ENCODE measurements at regions not wholly inside any gene's neighbourhood (a gene's known extent, or its start where the extent isn't known, plus 50 kb on each side); places are given as distances from the start of the nearest gene placed in this dataset.
A peak's percentile ranks its signal among the peaks of the same experiment; 100 is the strongest.

GRCh38 chr2:105570757-105571156, 171.9 kb upstream of the FHL2 start:
- CTCF ChIA-PET: no interaction called here
- no peak overlapping the region for H3K27ac Mint-ChIP-seq
- intact Hi-C loops (cut with micrococcal nuclease): no loop called here
- H3K4me3 Mint-ChIP-seq: no peak overlapping the region
- H3K9me3 Mint-ChIP-seq: no peaks in the 10 kb centered on the region
- DNase-seq: no peak
- H3K27me3 Mint-ChIP-seq (ENCODE audit: low read depth): no peaks in the 10 kb centered on the region
- H3K36me3 Mint-ChIP-seq (ENCODE audit: low read depth): no peaks in the 10 kb centered on the region
- peaks cover 5% of the 10 kb centered on the region for H3K4me1 Mint-ChIP-seq (ENCODE audit: low read depth)

- CTCF ChIA-PET: no interaction called here
- Mint-ChIP-seq H3K4me1 (ENCODE audit: low read depth) (peaks cover 2% of the 10 kb centered on the region), H3K4me3 (no peak overlapping the region), H3K9me3 (no peaks in the 10 kb centered on the region), H3K27me3 (ENCODE audit: low read depth) (no peaks in the 10 kb centered on the region), H3K27ac (no peak overlapping the region), H3K36me3 (ENCODE audit: low read depth) (no peaks in the 10 kb centered on the region)
- DNase-seq: no peak
- intact Hi-C loops (cut with micrococcal nuclease): no loop called here
Observed at GRCh38 chr2:105570326-105570725, 171.5 kb upstream of the FHL2 start.

- intact Hi-C loops (cut with micrococcal nuclease): no loop called here
- no peak overlapping the region for H3K27ac Mint-ChIP-seq
- CTCF ChIA-PET: no interaction called here
Observed at GRCh38 chr2:105569606-105570005, 170.8 kb upstream of the FHL2 start.

GRCh38 chr2:105567996-105568494, 169.2 kb upstream of the FHL2 start:
- H3K27ac Mint-ChIP-seq: no peak overlapping the region
- CTCF ChIA-PET: no interaction called here
- H3K4me3 Mint-ChIP-seq: peak overlapping the region; percentile 35
- peaks cover 2% of the 10 kb centered on the region for H3K4me1 Mint-ChIP-seq (ENCODE audit: low read depth)
- peak; percentile 29 for DNase-seq
- intact Hi-C loops (cut with micrococcal nuclease): no loop called here
- H3K27me3 Mint-ChIP-seq (ENCODE audit: low read depth): no peaks in the 10 kb centered on the region
- no peaks in the 10 kb centered on the region for H3K9me3 Mint-ChIP-seq
- H3K36me3 Mint-ChIP-seq (ENCODE audit: low read depth): no peaks in the 10 kb centered on the region

More at GRCh38 chr2:105569606-105570005, 170.8 kb upstream of the FHL2 start:
- no peak for DNase-seq
- Mint-ChIP-seq H3K36me3 (ENCODE audit: low read depth) (no peaks in the 10 kb centered on the region), H3K4me3 (no peak overlapping the region), H3K27me3 (ENCODE audit: low read depth) (no peaks in the 10 kb centered on the region), H3K4me1 (ENCODE audit: low read depth) (peaks cover 2% of the 10 kb centered on the region), H3K9me3 (no peaks in the 10 kb centered on the region)

GRCh38 chr2:105563000-105563719, 164.3 kb upstream of the FHL2 start:
- Mint-ChIP-seq H3K9me3 (no peaks in the 10 kb centered on the region), H3K27ac (no peak overlapping the region), H3K36me3 (ENCODE audit: low read depth) (no peaks in the 10 kb centered on the region), H3K4me3 (no peak overlapping the region), H3K4me1 (ENCODE audit: low read depth) (peaks cover 2% of the 10 kb centered on the region), H3K27me3 (ENCODE audit: low read depth) (no peaks in the 10 kb centered on the region)
- CTCF ChIA-PET: no interaction called here
- intact Hi-C loops (cut with micrococcal nuclease): no loop called here
- no peak for DNase-seq

GRCh38 chr2:105561401-105561800, 162.6 kb upstream of the FHL2 start:
- no peak overlapping the region for H3K27ac Mint-ChIP-seq
- intact Hi-C loops (cut with micrococcal nuclease): no loop called here
- CTCF ChIA-PET: no interaction called here
- no peak for DNase-seq
- no peaks in the 10 kb centered on the region for H3K27me3 Mint-ChIP-seq (ENCODE audit: low read depth)
- H3K36me3 Mint-ChIP-seq (ENCODE audit: low read depth): no peaks in the 10 kb centered on the region
- no peak overlapping the region for H3K4me3 Mint-ChIP-seq
- H3K9me3 Mint-ChIP-seq: no peaks in the 10 kb centered on the region
- no peaks in the 10 kb centered on the region for H3K4me1 Mint-ChIP-seq (ENCODE audit: low read depth)

GRCh38 chr2:105560157-105560556, 161.3 kb upstream of the FHL2 start:
- DNase-seq: no peak
- Mint-ChIP-seq H3K4me3 (no peak overlapping the region), H3K27ac (no peak overlapping the region), H3K27me3 (ENCODE audit: low read depth) (no peaks in the 10 kb centered on the region), H3K4me1 (ENCODE audit: low read depth) (no peaks in the 10 kb centered on the region), H3K9me3 (no peaks in the 10 kb centered on the region), H3K36me3 (ENCODE audit: low read depth) (no peaks in the 10 kb centered on the region)
- CTCF ChIA-PET: no interaction called here
- intact Hi-C loops (cut with micrococcal nuclease): no loop called here

GRCh38 chr2:105557021-105557920, 158.4 kb upstream of the FHL2 start:
- Mint-ChIP-seq H3K4me3 (no peak overlapping the region), H3K27me3 (ENCODE audit: low read depth) (no peaks in the 10 kb centered on the region), H3K27ac (no peak overlapping the region), H3K4me1 (ENCODE audit: low read depth) (no peaks in the 10 kb centered on the region), H3K9me3 (no peaks in the 10 kb centered on the region), H3K36me3 (ENCODE audit: low read depth) (no peaks in the 10 kb centered on the region)
- intact Hi-C loops (cut with micrococcal nuclease): no loop called here
- no peak for DNase-seq
- CTCF ChIA-PET: interaction anchor here (0.6 kb wide), 1 partner anchor 411 kb away, joined by 4 read pairs; no protein-coding TSS in a partner anchor

- no peaks in the 10 kb centered on the region for H3K36me3 Mint-ChIP-seq (ENCODE audit: low read depth)
- H3K9me3 Mint-ChIP-seq: no peaks in the 10 kb centered on the region
- H3K4me3 Mint-ChIP-seq: no peak overlapping the region
- CTCF ChIA-PET: no interaction called here
- intact Hi-C loops (cut with micrococcal nuclease): no loop called here
- no peak for DNase-seq
- no peaks in the 10 kb centered on the region for H3K27me3 Mint-ChIP-seq (ENCODE audit: low read depth)
- H3K4me1 Mint-ChIP-seq (ENCODE audit: low read depth): no peaks in the 10 kb centered on the region
- H3K27ac Mint-ChIP-seq: no peak overlapping the region
Observed at GRCh38 chr2:105556366-105556765, 157.5 kb upstream of the FHL2 start.

- Mint-ChIP-seq H3K27me3 (ENCODE audit: low read depth) (no peaks in the 10 kb centered on the region), H3K4me3 (no peak overlapping the region), H3K4me1 (ENCODE audit: low read depth) (no peaks in the 10 kb centered on the region), H3K9me3 (no peaks in the 10 kb centered on the region), H3K27ac (no peak overlapping the region), H3K36me3 (ENCODE audit: low read depth) (no peaks in the 10 kb centered on the region)
- intact Hi-C loops (cut with micrococcal nuclease): loop anchor here (2.0 kb wide), 1 partner anchor 21 kb away; no protein-coding TSS in a partner anchor
- CTCF ChIA-PET: interaction anchor here (0.9 to 1.5 kb wide), 2 partner anchors 9 to 33 kb away, joined by 3 to 4 read pairs; no protein-coding TSS in a partner anchor
- DNase-seq: no peak
Observed at GRCh38 chr2:105554235-105554634, 155.4 kb upstream of the FHL2 start.

- intact Hi-C loops (cut with micrococcal nuclease): loop anchor here (2.0 kb wide), 1 partner anchor 21 kb away; no protein-coding TSS in a partner anchor
- Mint-ChIP-seq H3K27me3 (ENCODE audit: low read depth) (no peaks in the 10 kb centered on the region), H3K4me1 (ENCODE audit: low read depth) (no peaks in the 10 kb centered on the region), H3K4me3 (no peak overlapping the region), H3K9me3 (no peaks in the 10 kb centered on the region), H3K27ac (no peak overlapping the region), H3K36me3 (ENCODE audit: low read depth) (no peaks in the 10 kb centered on the region)
- CTCF ChIA-PET: interaction anchor here (0.9 to 1.5 kb wide), 2 partner anchors 9 to 32 kb away, joined by 3 to 4 read pairs; no protein-coding TSS in a partner anchor
- no peak for DNase-seq
Observed at GRCh38 chr2:105553538-105554196, 154.8 kb upstream of the FHL2 start.

- CTCF ChIA-PET: interaction anchor here (0.7 to 1.8 kb wide), 6 partner anchors 10 to 180 kb away, joined by 3 to 7 read pairs (median 3); no protein-coding TSS in a partner anchor
- peak; percentile 32 for DNase-seq
- H3K4me1 Mint-ChIP-seq (ENCODE audit: low read depth): peaks cover 9% of the 10 kb centered on the region
- intact Hi-C loops (cut with micrococcal nuclease): no loop called here
- peak overlapping the region; percentile 39 for H3K4me3 Mint-ChIP-seq
- H3K27ac Mint-ChIP-seq: no peak overlapping the region
- H3K9me3 Mint-ChIP-seq: no peaks in the 10 kb centered on the region
- H3K27me3 Mint-ChIP-seq (ENCODE audit: low read depth): no peaks in the 10 kb centered on the region
- H3K36me3 Mint-ChIP-seq (ENCODE audit: low read depth): no peaks in the 10 kb centered on the region
Observed at GRCh38 chr2:105546628-105546974, 147.8 kb upstream of the FHL2 start.

Measured in activated naive CD4-positive, alpha-beta T cell treated with anti-CD3 and anti-CD28 coated beads for 36 hours (primary cell).